HepG2 (cell line): ENCODE measurements at regions not wholly inside any gene's neighbourhood (a gene's known extent, or its start where the extent isn't known, plus 50 kb on each side); places are given as distances from the start of the nearest gene placed in this dataset.

Experiments
- ATAC-seq: fragments of 200-7000 bp; cut with Tn5 transposase; 3 replicates; pipeline ENCODE4 v1.9.1; 2020; ENCODE audit warnings: mild to moderate bottlenecking, moderate library complexity
- BruUV-seq: library from RNA; stranded (reverse); fragments of 400-500 nt; replicated peaks from 2 replicates; lab custom pipeline; 2021; lab: Mats Ljungman, UMichigan
- CTCF ChIA-PET: fragments of 300-600 bp; formaldehyde crosslinking; extraction: SDS; loops from one replicate; lab custom pipeline; 2021; ENCODE audit warnings: low total read pairs, inconsistent platforms, low intra/inter-chr PET ratio; lab: Yijun Ruan, JAX
- POLR2A ChIA-PET: fragments of 350-600 bp; sonication (Branson Sonifier 250); formaldehyde crosslinking; loops from one replicate; lab custom pipeline; 2020; ENCODE audit warnings: antibody characterized with exemption, inconsistent platforms; lab: Yijun Ruan, JAX
- DNase-seq: peaks from one replicate; pipeline ENCODE4 v3.0.0-alpha.2; 2015; ENCODE audit warnings: low spot score
- FAIRE-seq: peaks from 3 replicates; lab custom pipeline; 2011; peaks lifted over from hg19 to GRCh38; lab: Jason Lieb, UNC
- H2AFZ ChIP-seq: one replicate; pipeline ENCODE4 v1.6.1; 2011; ENCODE audit warnings: low read length, inconsistent platforms
- H3K27ac ChIP-seq: fragments of 300-600 bp; 3 replicates; pipeline ENCODE4 v1.8.0; 2011; ENCODE audit warnings: mixed run types, mild to moderate bottlenecking, mixed read lengths, low read length, inconsistent platforms; ENCODE audit not compliant: insufficient read depth; ENCODE audit errors: extremely low read length
- H3K27me3 ChIP-seq, 2 experiments: fragments of 200-600 bp in 1 of 2; 2 replicates in 1 of 2; 3 replicates in 1 of 2; pipeline versions ENCODE4 v1.6.0 to v1.8.0; 2011; ENCODE audit warnings: low read length in 2 of 2, mild to moderate bottlenecking in 2 of 2, moderate library complexity in 2 of 2, inconsistent platforms in 1 of 2; ENCODE audit not compliant: insufficient read depth in 2 of 2, control insufficient read depth in 1 of 2
- H3K36me3 ChIP-seq, 2 experiments: fragments of 200-600 bp in 1 of 2; replicated peaks in 1 of 2; 2 replicates in 1 of 2; 3 replicates in 1 of 2; pipeline versions ENCODE4 v1.5.1 to v1.8.0; 2011; ENCODE audit warnings: low read length in 2 of 2, inconsistent platforms in 1 of 2; ENCODE audit not compliant: insufficient read depth in 2 of 2, control insufficient read depth in 1 of 2
- H3K4me1 ChIP-seq: 2 replicates; pipeline ENCODE4 v1.5.1; 2012; ENCODE audit warnings: low read length, inconsistent platforms; ENCODE audit not compliant: insufficient read depth
- H3K4me2 ChIP-seq: 2 replicates; pipeline ENCODE4 v1.6.0; 2011; ENCODE audit warnings: low read depth, low read length, inconsistent platforms
- H3K4me3 ChIP-seq, 3 experiments: fragments of 200-600 bp in 1 of 3; sonication (generic), shearing (Covaris generic) in 1 of 3; replicated peaks in 1 of 3; 2 replicates each; pipeline ENCODE4 v1.5.1; 2011 to 2016; ENCODE audit warnings: low read length in 3 of 3, inconsistent platforms in 2 of 3, low read depth in 2 of 3, mild to moderate bottlenecking in 2 of 3, control low read depth in 1 of 3, mixed read lengths in 1 of 3; ENCODE audit not compliant: insufficient read depth in 1 of 3
- H3K79me2 ChIP-seq: one replicate; pipeline ENCODE4 v1.6.1; 2011; ENCODE audit warnings: low read length, inconsistent platforms; ENCODE audit not compliant: insufficient read depth
- H3K9ac ChIP-seq: 2 replicates; pipeline ENCODE4 v1.6.0; 2011; ENCODE audit warnings: mild to moderate bottlenecking, low read depth, low read length, inconsistent platforms; ENCODE audit not compliant: insufficient read depth
- H3K9me3 ChIP-seq: 2 replicates; pipeline ENCODE4 v1.5.1; 2012; ENCODE audit warnings: mild to moderate bottlenecking, low read length
- H4K20me1 ChIP-seq: 2 replicates; pipeline ENCODE4 v1.6.0; 2011; ENCODE audit warnings: inconsistent platforms, mild to moderate bottlenecking, low read length, moderate library complexity; ENCODE audit not compliant: insufficient read depth
- ATF6 ChIP-seq: sonication (generic); formaldehyde crosslinking; conservative IDR thresholded peaks from 2 replicates; pipeline ENCODE4 v1.4.0; 2020; ENCODE audit warnings: missing genetic modification reagents
- CBX1 ChIP-seq: IDR thresholded peaks from one replicate; pipeline ENCODE4 v1.6.1; 2016; ENCODE audit warnings: antibody characterized with exemption, low read depth
- NCOA1 ChIP-seq: sonication (generic); formaldehyde crosslinking; IDR thresholded peaks from 2 replicates; pipeline ENCODE4 v1.9.0; 2021; ENCODE audit warnings: missing genetic modification reagents
- NFIB ChIP-seq: sonication (generic); formaldehyde crosslinking; IDR thresholded peaks from 2 replicates; pipeline ENCODE4 v1.9.0; 2021; ENCODE audit warnings: missing genetic modification reagents, mild to moderate bottlenecking, borderline replicate concordance
- NR2C2 ChIP-seq: sonication (generic); formaldehyde crosslinking; IDR thresholded peaks from 2 replicates; pipeline ENCODE4 v1.4.0; 2020; ENCODE audit warnings: missing genetic modification reagents, mild to moderate bottlenecking, moderate library complexity, borderline replicate concordance
- SNAPC5 ChIP-seq: sonication (generic); formaldehyde crosslinking; IDR thresholded peaks from 2 replicates; pipeline ENCODE4 v1.8.1; 2023; ENCODE audit warnings: mild to moderate bottlenecking, missing genetic modification reagents, borderline replicate concordance
- SRSF4 ChIP-seq: fragments of 200-400 bp; formaldehyde crosslinking; IDR thresholded peaks from one replicate; pipeline ENCODE4 v1.6.1; 2018; ENCODE audit warnings: mild to moderate bottlenecking, low read depth, low read length, moderate library complexity; ENCODE audit not compliant: poor library complexity, severe bottlenecking
- YEATS2 ChIP-seq: sonication (generic); formaldehyde crosslinking; IDR thresholded peaks from 2 replicates; pipeline ENCODE4 v1.4.0; 2020; ENCODE audit warnings: missing genetic modification reagents, borderline replicate concordance
- ZBTB20 ChIP-seq: sonication (generic); formaldehyde crosslinking; IDR thresholded peaks from 2 replicates; pipeline ENCODE4 v1.8.1; 2023; ENCODE audit warnings: missing genetic modification reagents, low read depth, mild to moderate bottlenecking, borderline replicate concordance
- ZBTB43 ChIP-seq: sonication (generic); formaldehyde crosslinking; conservative IDR thresholded peaks from 2 replicates; pipeline ENCODE4 v1.4.0; 2020; ENCODE audit warnings: missing genetic modification reagents
- ZNF326 ChIP-seq: sonication (generic); formaldehyde crosslinking; IDR thresholded peaks from 2 replicates; pipeline ENCODE4 v1.4.0; 2020; ENCODE audit warnings: missing genetic modification reagents, borderline replicate concordance
- ZNF552 ChIP-seq: sonication (generic); formaldehyde crosslinking; IDR thresholded peaks from 2 replicates; pipeline ENCODE4 v1.9.0; 2022; ENCODE audit warnings: missing genetic modification reagents, mild to moderate bottlenecking, borderline replicate concordance
- WGBS: methylation state at CpG from one replicate; pipeline ENCODE4 v1.1.6; 2017; ENCODE audit warnings: low lambda C conversion rate; 5-methylcytosine and 5-hydroxymethylcytosine counted together
- in situ Hi-C: cut with HindIII; loops from 2 replicates; pipeline ENCODE4 v1.10.0; 2017; ENCODE audit warnings: low pct_unique_long_range_greater_than_20kb; ENCODE audit not compliant: extremely low pct_ligation_motif_present
- intact Hi-C: fragments of 100-400 bp; cut with micrococcal nuclease; formaldehyde crosslinking; loops from one replicate; pipeline ENCODE4 v1.10.0; 2022; ENCODE audit not compliant: unreplicated experiment
- TF ChIP-seq, protein P1 (sequence below): sonication (generic); formaldehyde crosslinking; IDR thresholded peaks from 2 replicates; pipeline ENCODE4 v1.5.1; 2020; ENCODE audit warnings: missing genetic modification reagents, mild to moderate bottlenecking, borderline replicate concordance

- Histone ChIP-seq H3K27me3 (no peaks in the 10 kb centered on the region; a peak in 1 of 5 replicates), H3K36me3 (no peaks in the 10 kb centered on the region), H3K79me2 (no peaks in the 10 kb centered on the region), H3K9ac (no peak overlapping the region), H3K4me3 (no peak overlapping the region), H2AFZ (no peak overlapping the region), H4K20me1 (no peaks in the 10 kb centered on the region), H3K4me1 (no peaks in the 10 kb centered on the region), H3K9me3 (no peaks in the 10 kb centered on the region), H3K27ac (no peak overlapping the region), H3K4me2 (no peak overlapping the region)
- ChIA-PET POLR2A (no interaction called here), CTCF (no interaction called here)
- FAIRE-seq (no peak), ATAC-seq (no peak), DNase-seq (no peak)
- intact Hi-C loops (no loop called here), in situ Hi-C loops (no loop called here)
- TF ChIP-seq ZNF552 (CRISPR knock-in tag) (no peak), NFIB (CRISPR knock-in tag) (no peak), ATF6 (no peak), SNAPC5 (CRISPR knock-in tag) (no peak), SRSF4 (no peak), ZBTB20 (CRISPR knock-in tag) (no peak), NR2C2 (CRISPR knock-in tag) (no peak), CBX1 (no peak), YEATS2 (CRISPR knock-in tag) (no peak), ZNF326 (no peak), ZBTB43 (CRISPR knock-in tag) (no peak), NCOA1 (no peak)
- TF ChIP-seq, protein P1, sequence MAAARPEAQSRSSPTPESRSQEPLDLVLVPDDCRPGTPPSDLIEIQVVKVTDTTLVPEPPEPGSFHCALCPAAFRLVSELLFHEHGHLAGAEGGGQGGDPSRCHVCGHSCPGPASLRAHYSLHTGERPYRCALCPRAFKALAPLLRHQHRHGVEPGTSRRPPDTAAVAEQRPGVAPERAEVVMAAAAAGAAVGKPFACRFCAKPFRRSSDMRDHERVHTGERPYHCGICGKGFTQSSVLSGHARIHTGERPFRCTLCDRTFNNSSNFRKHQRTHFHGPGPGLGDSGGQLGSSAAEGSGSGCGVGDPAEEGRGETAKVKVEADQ (CRISPR knock-in tag): no peak
- 0% methylated on average over 1 of the region's 1 CpG for WGBS
- no TSS peak for BruUV-seq
These were observed 149.7 kb upstream of the ARRDC3 start for GRCh38 chr5:91532779-91533178.
